IMR-90 (cell line): ENCODE measurements at regions not wholly inside any gene's neighbourhood (a gene's known extent, or its start where the extent isn't known, plus 50 kb on each side); places are given as distances from the start of the nearest gene placed in this dataset.

Experiments used
- ATAC-seq: fragments of 200-7000 bp; cut with Tn5 transposase; 2 replicates; pipeline ENCODE4 v1.9.1; 2020; ENCODE audit warnings: low read depth, mild to moderate bottlenecking, moderate library complexity
- BruUV-seq: library from RNA; stranded (reverse); fragments of 400-500 nt; replicated peaks from 2 replicates; lab custom pipeline; 2021; lab: Mats Ljungman, UMichigan
- CTCF ChIA-PET: fragments of 300-600 bp; formaldehyde crosslinking; extraction: SDS; loops from one replicate; lab custom pipeline; 2021; ENCODE audit warnings: antibody characterized with exemption; lab: Yijun Ruan, JAX
- POLR2A ChIA-PET: fragments of 300-600 bp; sonication (Branson Sonifier 250); formaldehyde crosslinking; loops from one replicate; lab custom pipeline; 2022; ENCODE audit warnings: antibody characterized with exemption; ENCODE audit not compliant: unreplicated experiment; lab: Charles Lee
- DNase-seq: peaks from one replicate; pipeline ENCODE4 v3.0.0; 2013
- H2AFZ ChIP-seq: replicated peaks from 2 replicates; pipeline ENCODE3; 2013; ENCODE audit warnings: low read length, mild to moderate bottlenecking; ENCODE audit not compliant: poor library complexity
- H2AK5ac ChIP-seq: 2 replicates; pipeline ENCODE4 v1.6.1; 2013; ENCODE audit warnings: low read depth, low read length, inconsistent platforms
- H2AK9ac ChIP-seq: replicated peaks from 2 replicates; pipeline ENCODE3; 2013; ENCODE audit warnings: mild to moderate bottlenecking, low read depth, low read length, moderate library complexity; ENCODE audit not compliant: poor library complexity
- H2BK120ac ChIP-seq: 2 replicates; pipeline ENCODE4 v1.6.1; 2013; ENCODE audit warnings: low read depth, low read length, inconsistent platforms
- H2BK15ac ChIP-seq: 3 replicates; pipeline ENCODE4 v1.6.1; 2013; ENCODE audit warnings: low read depth, low read length, inconsistent platforms
- H2BK20ac ChIP-seq: 2 replicates; pipeline ENCODE4 v1.6.1; 2013; ENCODE audit warnings: low read depth, mild to moderate bottlenecking, inconsistent platforms, low read length, moderate library complexity
- H2BK5ac ChIP-seq: 2 replicates; pipeline ENCODE4 v1.6.1; 2013; ENCODE audit warnings: mild to moderate bottlenecking, low read depth, low read length, inconsistent platforms; ENCODE audit not compliant: poor library complexity, severe bottlenecking
- H3K14ac ChIP-seq: replicated peaks from 2 replicates; pipeline ENCODE4 v1.6.1; 2013; ENCODE audit warnings: low read depth, low read length, inconsistent platforms
- H3K18ac ChIP-seq: 2 replicates; pipeline ENCODE4 v1.6.1; 2013; ENCODE audit warnings: low read depth, low read length, control low read depth
- H3K23ac ChIP-seq: 2 replicates; pipeline ENCODE4 v1.6.1; 2013; ENCODE audit warnings: low read depth, low read length, inconsistent platforms
- H3K27ac ChIP-seq: 2 replicates; pipeline ENCODE4 v1.5.1; 2013; ENCODE audit warnings: mild to moderate bottlenecking, control low read depth, low read length; ENCODE audit not compliant: insufficient read depth
- H3K27me3 ChIP-seq: 2 replicates; pipeline ENCODE4 v1.6.1; 2013; ENCODE audit warnings: low read length; ENCODE audit not compliant: control insufficient read depth, insufficient read depth
- H3K36me3 ChIP-seq: 2 replicates; pipeline ENCODE4 v1.6.1; 2013; ENCODE audit warnings: low read length, mixed read lengths; ENCODE audit not compliant: control insufficient read depth, insufficient read depth
- H3K4ac ChIP-seq: 2 replicates; pipeline ENCODE4 v1.6.1; 2013; ENCODE audit warnings: low read depth, low read length, inconsistent platforms
- H3K4me1 ChIP-seq: 2 replicates; pipeline ENCODE4 v1.6.1; 2013; ENCODE audit warnings: low read length, mixed read lengths; ENCODE audit not compliant: control insufficient read depth, insufficient read depth
- H3K4me2 ChIP-seq: 2 replicates; pipeline ENCODE4 v1.6.1; 2013; ENCODE audit warnings: low read depth, mild to moderate bottlenecking, control low read depth, low read length, moderate library complexity
- H3K4me3 ChIP-seq: 2 replicates; pipeline ENCODE4 v1.5.1; 2013; ENCODE audit warnings: low read depth, mild to moderate bottlenecking, control low read depth, low read length, moderate library complexity; ENCODE audit not compliant: insufficient read depth
- H3K56ac ChIP-seq: 2 replicates; pipeline ENCODE4 v1.6.1; 2013; ENCODE audit warnings: low read length, inconsistent platforms; ENCODE audit not compliant: insufficient read depth; ENCODE audit errors: extremely low read depth
- H3K79me1 ChIP-seq, 2 experiments: 2 replicates each; pipeline ENCODE4 v1.6.1; 2013; ENCODE audit warnings: low read length in 2 of 2, inconsistent platforms in 1 of 2, low read depth in 1 of 2
- H3K9ac ChIP-seq: 2 replicates; pipeline ENCODE4 v1.6.1; 2013; ENCODE audit warnings: low read depth, low read length, control low read depth
- H3K9me1 ChIP-seq: 2 replicates; pipeline ENCODE4 v1.6.1; 2013; ENCODE audit warnings: low read length, inconsistent platforms; ENCODE audit not compliant: insufficient read depth
- H3K9me3 ChIP-seq: 2 replicates; pipeline ENCODE4 v1.6.1; 2013; ENCODE audit warnings: low read length; ENCODE audit not compliant: control insufficient read depth, insufficient read depth
- H4K20me1 ChIP-seq: 2 replicates; pipeline ENCODE4 v1.6.1; 2013; ENCODE audit warnings: low read length, inconsistent platforms; ENCODE audit not compliant: insufficient read depth
- H4K5ac ChIP-seq: 2 replicates; pipeline ENCODE4 v1.6.1; 2013; ENCODE audit warnings: mild to moderate bottlenecking, low read depth, low read length, control low read depth
- H4K8ac ChIP-seq, 2 experiments: 2 replicates each; pipeline ENCODE4 v1.6.1; 2013; ENCODE audit warnings: low read depth in 2 of 2, low read length in 2 of 2, control low read depth in 1 of 2, inconsistent platforms in 1 of 2
- H4K91ac ChIP-seq: 2 replicates; pipeline ENCODE4 v1.6.1; 2013; ENCODE audit warnings: low read depth, low read length, inconsistent platforms; ENCODE audit not compliant: insufficient read depth
- BHLHE40 ChIP-seq: fragments of 150-350 bp; IDR thresholded peaks from 2 replicates; pipeline ENCODE4 v1.6.1; 2016; ENCODE audit warnings: mild to moderate bottlenecking, low read depth, low read length
- CHD1 ChIP-seq: IDR thresholded peaks from 2 replicates; pipeline ENCODE4 v1.6.1; 2012; ENCODE audit warnings: low read depth, low read length, improper control_type of control experiment
- ELK1 ChIP-seq: fragments of 150-350 bp; IDR thresholded peaks from 2 replicates; pipeline ENCODE4 v1.6.1; 2016; ENCODE audit warnings: low read depth, mild to moderate bottlenecking, low read length, moderate library complexity, borderline replicate concordance
- FOS ChIP-seq: fragments of 150-350 bp; IDR thresholded peaks from 2 replicates; pipeline ENCODE4 v1.6.1; 2016; ENCODE audit warnings: low read depth, low read length
- MAFK ChIP-seq: IDR thresholded peaks from 2 replicates; pipeline ENCODE4 v1.6.1; 2012; ENCODE audit warnings: low read depth, low read length, improper control_type of control experiment
- MAZ ChIP-seq: IDR thresholded peaks from 2 replicates; pipeline ENCODE4 v1.6.1; 2012; ENCODE audit warnings: low read depth, mild to moderate bottlenecking, low read length, improper control_type of control experiment, moderate library complexity, borderline replicate concordance
- MXI1 ChIP-seq: IDR thresholded peaks from 2 replicates; pipeline ENCODE4 v1.6.1; 2012; ENCODE audit warnings: low read depth, mild to moderate bottlenecking, low read length, moderate library complexity, borderline replicate concordance
- NFE2L2 ChIP-seq: fragments of 150-350 bp; IDR thresholded peaks from 2 replicates; pipeline ENCODE4 v1.6.1; 2016; ENCODE audit warnings: low read depth, mild to moderate bottlenecking, low read length
- POLR2A ChIP-seq: IDR thresholded peaks from 2 replicates; pipeline ENCODE4 v1.6.1; 2012; ENCODE audit warnings: mild to moderate bottlenecking, low read depth, low read length
- RAD21 ChIP-seq: IDR thresholded peaks from 2 replicates; pipeline ENCODE4 v1.6.1; 2012; ENCODE audit warnings: low read length, improper control_type of control experiment
- RCOR1 ChIP-seq: IDR thresholded peaks from 2 replicates; pipeline ENCODE4 v1.6.1; 2012; ENCODE audit warnings: mild to moderate bottlenecking, low read length, improper control_type of control experiment; ENCODE audit not compliant: insufficient replicate concordance
- WGBS, 2 experiments: methylation state at CpG; one replicate each; pipeline versions ENCODE4 v1.1.5 to v1.1.7; 2013; ENCODE audit warnings: missing lambda C conversion rate in 2 of 2; ENCODE audit not compliant: insufficient read length in 1 of 2; ENCODE audit errors: extremely low coverage in 2 of 2; 5-methylcytosine and 5-hydroxymethylcytosine counted together
- dilution Hi-C: fragments of 300-500 bp; cut with HindIII; formaldehyde crosslinking; loops from one replicate; pipeline ENCODE4 v1.14.3; 2018; ENCODE audit warnings: low sequenced_read_pairs; ENCODE audit not compliant: unreplicated experiment
- in situ Hi-C: fragments of 300-500 bp; cut with MboI; formaldehyde crosslinking; loops from 3 replicates; pipeline ENCODE4 v1.14.3; 2019; ENCODE audit warnings: low sequenced_read_pairs, inconsistent platforms, mixed read lengths
- intact Hi-C: fragments of 100-400 bp; cut with micrococcal nuclease; formaldehyde crosslinking; loops from 2 replicates; pipeline ENCODE4 v1.10.0; 2022
- TF ChIP-seq, protein P1 (sequence below): fragments of 150-350 bp; IDR thresholded peaks from 2 replicates; pipeline ENCODE4 v1.6.1; 2017; ENCODE audit warnings: mild to moderate bottlenecking, antibody characterized with exemption, low read length, low read depth

DNA sequence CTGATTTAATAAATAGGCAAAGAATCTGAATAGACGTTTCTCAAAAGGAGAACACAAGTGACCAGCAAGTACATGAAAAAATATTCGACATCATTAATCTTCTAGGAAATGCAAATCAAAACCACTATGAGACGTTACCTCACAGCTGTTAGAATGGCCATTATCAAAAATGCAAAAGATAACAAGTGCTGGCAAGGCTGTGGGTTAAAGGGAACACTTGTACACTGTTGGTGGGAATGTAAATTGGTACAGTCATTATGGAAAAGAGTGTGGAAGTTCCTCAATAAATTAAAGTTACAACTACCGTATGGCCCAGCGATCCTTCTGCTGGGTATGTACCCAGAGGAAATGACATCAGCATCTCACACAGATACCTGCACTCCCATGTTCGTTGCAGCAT is 253.9 kb upstream of the BMP2 start:
- no peaks in the 10 kb centered on the region for H3K9me1 ChIP-seq
- no peaks in the 10 kb centered on the region; the same call in 1 of the 2 replicates for H3K27me3 ChIP-seq
- in situ Hi-C loops, result no loop called here
- no peak overlapping the region for H3K56ac ChIP-seq
- no peak overlapping the region for H3K27ac ChIP-seq
- no peak overlapping the region for H4K8ac ChIP-seq
- ChIA-PET CTCF (no interaction called here), POLR2A (no interaction called here)
- no peak overlapping the region for H2BK15ac ChIP-seq
- H3K18ac ChIP-seq, result no peak overlapping the region
- TF ChIP-seq CHD1 (no peak), NFE2L2 (no peak), RCOR1 (no peak), MAZ (no peak), BHLHE40 (no peak), ELK1 (no peak), RAD21 (no peak), MXI1 (no peak), MAFK (no peak), POLR2A (no peak), FOS (no peak)
- TF ChIP-seq, protein P1, sequence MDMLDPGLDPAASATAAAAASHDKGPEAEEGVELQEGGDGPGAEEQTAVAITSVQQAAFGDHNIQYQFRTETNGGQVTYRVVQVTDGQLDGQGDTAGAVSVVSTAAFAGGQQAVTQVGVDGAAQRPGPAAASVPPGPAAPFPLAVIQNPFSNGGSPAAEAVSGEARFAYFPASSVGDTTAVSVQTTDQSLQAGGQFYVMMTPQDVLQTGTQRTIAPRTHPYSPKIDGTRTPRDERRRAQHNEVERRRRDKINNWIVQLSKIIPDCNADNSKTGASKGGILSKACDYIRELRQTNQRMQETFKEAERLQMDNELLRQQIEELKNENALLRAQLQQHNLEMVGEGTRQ, result no peak
- no peak overlapping the region for H4K5ac ChIP-seq
- ATAC-seq (no peak), DNase-seq (no peak)
- BruUV-seq, result no TSS peak
- H2BK120ac ChIP-seq, result no peak overlapping the region
- no peak overlapping the region for H3K23ac ChIP-seq
- H2BK5ac ChIP-seq, result no peak overlapping the region
- H2AK5ac ChIP-seq, result no peak overlapping the region
- intact Hi-C loops, result no loop called here
- no peak overlapping the region for H2BK20ac ChIP-seq
- H3K4me3 ChIP-seq, result no peak overlapping the region
- H3K36me3 ChIP-seq, result no peaks in the 10 kb centered on the region
- H3K4me1 ChIP-seq, result no peaks in the 10 kb centered on the region
- no peak overlapping the region for H4K91ac ChIP-seq
- no peaks in the 10 kb centered on the region for H3K79me1 ChIP-seq
- H3K14ac ChIP-seq, result no peak overlapping the region
- H3K9ac ChIP-seq, result no peak overlapping the region
- no peaks in the 10 kb centered on the region for H3K9me3 ChIP-seq
- dilution Hi-C loops, result no loop called here
- H2AK9ac ChIP-seq, result no peak overlapping the region
- no CpG with 5 or more reads among the region's 6 CpGs for WGBS, 2 experiments
- H2AFZ ChIP-seq, result no peak overlapping the region
- H3K4ac ChIP-seq, result no peak overlapping the region
- no peak overlapping the region for H3K4me2 ChIP-seq
- no peaks in the 10 kb centered on the region for H4K20me1 ChIP-seq
